Lower lobe of right lung (tissue), 2 donors: ENCODE measurements at regions not wholly inside any gene's neighbourhood (a gene's known extent, or its start where the extent isn't known, plus 50 kb on each side); places are given as distances from the start of the nearest gene placed in this dataset.
"Not testable (repeated sequence)": the region's sequence is repeated elsewhere in the genome, so short reads cannot be mapped to it uniquely, and the experiment has no call there.

ENCODE experiments used
- ATAC-seq, 2 donors: fragments of 200-7000 bp; cut with Tn5 transposase; one replicate each; pipeline ENCODE4 v1.9.1; 2020 to 2022; ENCODE audit warnings: mild to moderate bottlenecking in 2 of 2, moderate library complexity in 2 of 2
- DNase-seq: peaks from one replicate; pipeline ENCODE4 v3.0.0-alpha.2; 2020
- H3K27ac ChIP-seq: fragments of 200-600 bp; one replicate; pipeline ENCODE4 v1.8.0; 2022
- H3K27me3 ChIP-seq: fragments of 200-600 bp; one replicate; pipeline ENCODE4 v1.8.0; 2022; ENCODE audit warnings: low read depth
- H3K36me3 ChIP-seq: fragments of 200-600 bp; one replicate; pipeline ENCODE4 v1.8.0; 2022; ENCODE audit warnings: mild to moderate bottlenecking
- H3K4me1 ChIP-seq: fragments of 200-600 bp; one replicate; pipeline ENCODE4 v1.8.0; 2022
- H3K4me3 ChIP-seq: fragments of 200-600 bp; one replicate; pipeline ENCODE4 v1.8.0; 2022; ENCODE audit warnings: mild to moderate bottlenecking
- H3K9me3 ChIP-seq: fragments of 200-600 bp; one replicate; pipeline ENCODE4 v1.8.0; 2022
- CTCF ChIP-seq: fragments of 200-600 bp; IDR thresholded peaks from one replicate; pipeline ENCODE4 v1.8.0; 2022; ENCODE audit warnings: antibody characterized with exemption, mild to moderate bottlenecking
- intact Hi-C: fragments of 100-400 bp; cut with DNase I; formaldehyde crosslinking; loops from one replicate; pipeline ENCODE4 v1.11.0; 2022
- donor health status: DM: no; HTN: yes; CAD: no; lungs with severe emphysema.

DNA sequence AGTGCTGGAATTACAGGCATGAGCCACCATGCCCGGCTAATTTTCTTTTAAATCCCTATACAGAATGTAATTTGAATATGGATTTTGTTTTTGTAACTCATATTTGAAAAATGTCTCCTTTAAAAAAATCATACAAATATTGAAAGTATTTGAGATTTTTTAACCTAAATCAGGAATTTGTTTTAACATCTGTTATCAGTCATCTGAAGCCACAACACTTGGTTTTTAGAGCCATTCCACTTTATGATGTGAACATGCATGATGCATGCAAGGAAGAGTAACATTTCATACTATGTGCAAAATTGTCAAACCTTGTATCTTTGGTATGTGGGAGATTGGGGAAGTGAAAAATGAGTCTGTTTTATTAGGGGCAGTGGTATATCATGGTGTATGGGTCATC, 124.5 kb upstream of the AHI1 start:
- ATAC-seq (no peak), DNase-seq (no peak)
- no peak overlapping the region for H3K4me3 ChIP-seq
- TF ChIP-seq CTCF: no peak
- no peak overlapping the region for H3K27ac ChIP-seq
- no peaks in the 10 kb centered on the region for H3K27me3 ChIP-seq
- no peaks in the 10 kb centered on the region for H3K36me3 ChIP-seq
- intact Hi-C loops: no loop called here
- H3K4me1 ChIP-seq: no peaks in the 10 kb centered on the region
- H3K9me3 ChIP-seq: no peaks in the 10 kb centered on the region

DNA sequence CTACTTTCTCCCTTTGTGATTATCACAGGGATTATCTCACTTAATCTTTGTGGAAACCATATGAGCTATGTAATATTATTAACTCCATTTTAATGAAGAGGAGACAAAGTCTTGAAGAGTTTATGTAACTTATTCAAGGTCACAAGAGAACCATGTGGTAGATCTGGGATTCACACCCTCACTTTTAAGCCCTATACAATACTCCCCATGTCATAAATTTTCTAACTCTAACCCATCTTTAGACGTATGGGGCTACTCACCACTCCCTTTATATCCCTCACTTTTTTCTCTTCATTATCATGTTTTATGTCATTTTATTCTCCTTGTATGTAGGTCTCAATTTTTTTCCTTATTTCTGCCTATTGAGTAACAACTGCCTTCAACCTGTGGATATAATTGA, 126.4 kb upstream of the AHI1 start:
- no peaks in the 10 kb centered on the region for H3K9me3 ChIP-seq
- intact Hi-C loops: no loop called here
- no peaks in the 10 kb centered on the region for H3K4me1 ChIP-seq
- H3K27ac ChIP-seq: no peak overlapping the region
- no peaks in the 10 kb centered on the region for H3K27me3 ChIP-seq
- TF ChIP-seq CTCF: no peak
- no peaks in the 10 kb centered on the region for H3K36me3 ChIP-seq
- ATAC-seq (no peak), DNase-seq (no peak)
- H3K4me3 ChIP-seq: no peak overlapping the region

DNA sequence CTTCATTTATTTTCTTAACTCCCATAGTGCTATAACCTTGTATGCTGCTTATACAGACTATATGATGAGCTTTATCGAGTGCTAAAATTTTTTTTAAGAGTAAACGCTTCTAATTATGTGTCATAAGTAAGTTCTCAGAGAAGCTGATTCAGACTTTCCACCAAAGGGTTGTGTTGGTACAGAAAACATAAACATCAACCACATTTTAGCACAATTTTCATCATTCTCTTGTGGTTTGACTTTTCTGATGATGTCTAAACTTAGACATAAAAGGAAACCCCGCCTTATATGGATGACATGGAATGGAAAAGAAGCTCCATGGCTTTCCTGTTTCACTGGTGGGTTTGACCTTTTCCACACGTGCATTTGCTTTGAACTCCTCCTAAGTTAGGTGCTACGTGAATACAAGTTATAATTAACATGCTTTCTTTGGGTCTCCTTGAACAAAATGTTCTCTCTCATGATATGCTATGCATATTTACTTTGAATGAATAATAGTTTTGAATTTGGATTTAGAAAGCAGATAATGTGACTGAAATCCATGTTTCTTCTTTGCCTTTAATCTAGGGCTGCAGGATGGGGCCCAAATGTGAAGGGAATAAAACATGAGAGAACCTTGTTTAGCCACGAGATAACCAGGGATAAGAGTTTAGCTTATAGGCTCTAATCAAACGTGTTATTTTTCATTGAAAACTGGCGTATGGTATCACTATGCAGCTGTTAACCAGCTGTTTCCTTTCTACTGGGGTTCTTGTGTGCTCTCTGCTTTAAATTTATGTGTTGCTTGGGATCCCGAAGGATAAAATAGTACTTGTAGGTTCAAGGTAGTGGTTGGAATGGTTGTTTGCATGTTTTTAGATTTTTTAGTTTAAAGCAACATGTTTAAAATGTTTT, 127.1 kb upstream of the AHI1 start:
- intact Hi-C loops: no loop called here
- H3K27ac ChIP-seq: no peak overlapping the region
- no peaks in the 10 kb centered on the region for H3K4me1 ChIP-seq
- ATAC-seq (no peak), DNase-seq (no peak)
- no peak overlapping the region for H3K4me3 ChIP-seq
- H3K9me3 ChIP-seq: no peaks in the 10 kb centered on the region
- TF ChIP-seq CTCF: no peak
- no peaks in the 10 kb centered on the region for H3K36me3 ChIP-seq
- H3K27me3 ChIP-seq: no peaks in the 10 kb centered on the region

- H3K9me3 ChIP-seq, H3K27me3 ChIP-seq, intact Hi-C loops, ATAC-seq, H3K4me3 ChIP-seq, H3K36me3 ChIP-seq, H3K4me1 ChIP-seq, H3K27ac ChIP-seq, DNase-seq: not testable (repeated sequence)
These were observed 128.5 kb upstream of the AHI1 start for GRCh38 chr6:135626001-135626400.

- no peak for TF ChIP-seq CTCF
- no peaks in the 10 kb centered on the region for H3K27me3 ChIP-seq
- DNase-seq (no peak), ATAC-seq (no peak)
- no peaks in the 10 kb centered on the region for H3K4me1 ChIP-seq
- H3K4me3 ChIP-seq: no peak overlapping the region
- intact Hi-C loops: no loop called here
- H3K36me3 ChIP-seq: no peaks in the 10 kb centered on the region
- no peak overlapping the region for H3K27ac ChIP-seq
- no peaks in the 10 kb centered on the region for H3K9me3 ChIP-seq
These were observed 129.7 kb upstream of the AHI1 start for GRCh38 chr6:135627092-135627715.

DNA sequence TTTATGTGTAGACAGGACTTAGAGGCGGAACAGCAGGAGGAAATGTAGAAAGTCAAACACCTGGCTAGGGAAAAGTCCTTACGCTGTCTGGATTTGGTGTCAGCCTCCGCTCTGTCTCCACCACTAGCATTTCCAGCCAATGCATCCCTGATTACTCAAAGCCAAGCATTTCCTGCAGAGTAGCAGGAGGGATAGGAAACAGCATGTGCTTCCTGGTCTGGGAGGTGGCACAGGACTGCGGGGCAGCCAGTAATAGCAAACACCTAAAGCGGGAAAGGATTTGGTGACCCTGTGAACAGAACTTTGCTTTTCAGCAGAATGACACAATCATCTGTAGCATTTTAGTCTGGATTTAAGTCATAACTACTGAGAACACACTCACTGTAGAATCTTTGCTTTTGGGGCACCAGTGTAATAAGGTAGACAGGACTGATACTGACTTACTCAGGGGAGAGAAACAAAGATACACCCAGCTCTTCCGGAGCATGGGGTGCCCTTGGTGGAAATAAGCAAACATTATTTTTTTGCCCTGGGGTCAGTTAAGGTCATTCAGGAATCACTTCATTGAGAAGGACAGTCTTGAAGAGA, 133.3 kb upstream of the AHI1 start:
- DNase-seq (no peak), ATAC-seq (peak in 1 of 2 donors; percentile 35)
- no peaks in the 10 kb centered on the region for H3K36me3 ChIP-seq
- no peak overlapping the region for H3K4me3 ChIP-seq
- H3K4me1 ChIP-seq: no peaks in the 10 kb centered on the region
- TF ChIP-seq CTCF: no peak
- no peaks in the 10 kb centered on the region for H3K9me3 ChIP-seq
- H3K27me3 ChIP-seq: no peaks in the 10 kb centered on the region
- intact Hi-C loops: no loop called here
- H3K27ac ChIP-seq: no peak overlapping the region
